Smooth muscle cell (in vitro differentiated cells): ENCODE measurements at regions not wholly inside any gene's neighbourhood (a gene's known extent, or its start where the extent isn't known, plus 50 kb on each side); places are given as distances from the start of the nearest gene placed in this dataset.

ENCODE experiments used
- DNase-seq: peaks from one replicate; lab custom pipeline; 2025; ENCODE audit not compliant: unreplicated experiment; lab: John Stamatoyannopoulos, UW
- H2AFZ ChIP-seq: fragments of 200-600 bp; sonication (generic); 2 replicates; pipeline ENCODE4 v1.6.0; 2016; ENCODE audit warnings: antibody characterized with exemption, low read depth, mild to moderate bottlenecking
- H3F3A ChIP-seq: fragments of 200-600 bp; sonication (generic); 2 replicates; pipeline ENCODE4 v1.6.0; 2017; ENCODE audit warnings: antibody characterized with exemption, low read depth
- H3K27ac ChIP-seq: fragments of 200-600 bp; sonication (generic); 2 replicates; pipeline ENCODE4 v1.5.1; 2016; ENCODE audit warnings: low read depth, mild to moderate bottlenecking
- H3K27me3 ChIP-seq: fragments of 200-600 bp; sonication (generic); 2 replicates; pipeline ENCODE4 v1.6.1; 2016; ENCODE audit warnings: low read depth, mild to moderate bottlenecking
- H3K36me3 ChIP-seq: fragments of 200-600 bp; sonication (generic); 2 replicates; pipeline ENCODE4 v1.5.1; 2016; ENCODE audit warnings: low read depth
- H3K4me1 ChIP-seq: fragments of 200-600 bp; sonication (generic); 2 replicates; pipeline ENCODE4 v1.5.1; 2016; ENCODE audit warnings: low read depth
- H3K4me2 ChIP-seq: fragments of 200-600 bp; sonication (generic); 2 replicates; pipeline ENCODE4 v1.6.0; 2016; ENCODE audit warnings: mild to moderate bottlenecking
- H3K4me3 ChIP-seq: fragments of 200-600 bp; sonication (generic); 2 replicates; pipeline ENCODE4 v1.5.1; 2016; ENCODE audit warnings: mild to moderate bottlenecking
- H3K79me2 ChIP-seq: fragments of 200-600 bp; sonication (generic); 2 replicates; pipeline ENCODE4 v1.6.0; 2016; ENCODE audit warnings: low read depth, mild to moderate bottlenecking
- H3K9ac ChIP-seq: fragments of 200-600 bp; sonication (generic); 2 replicates; pipeline ENCODE4 v1.6.0; 2016; ENCODE audit warnings: low read depth
- H3K9me3 ChIP-seq: fragments of 200-600 bp; sonication (generic); replicated peaks from 2 replicates; pipeline ENCODE4 v1.5.1; 2016; ENCODE audit warnings: low read depth
- H4K20me1 ChIP-seq: fragments of 200-600 bp; sonication (generic); 2 replicates; pipeline ENCODE4 v1.6.0; 2016; ENCODE audit warnings: low read depth
- WGBS: methylation state at CpG from one replicate; pipeline ENCODE4 v1.1.7; 2016; ENCODE audit warnings: low lambda C conversion rate; 5-methylcytosine and 5-hydroxymethylcytosine counted together
- TF ChIP-seq, protein P1 (sequence below): fragments of 200-600 bp; sonication (generic); IDR thresholded peaks from 2 replicates; pipeline ENCODE4 v1.5.1; 2017; ENCODE audit warnings: borderline replicate concordance, mild to moderate bottlenecking, antibody characterized with exemption; ENCODE audit not compliant: insufficient read depth, poor library complexity, severe bottlenecking

GRCh38 chr2:128791120-128791984 is 472.7 kb upstream of the HS6ST1 start:
- H3K27ac ChIP-seq = no peak overlapping the region
- no peaks in the 10 kb centered on the region for H3K9me3 ChIP-seq
- no peaks in the 10 kb centered on the region for H3F3A ChIP-seq
- H3K79me2 ChIP-seq = no peaks in the 10 kb centered on the region
- no peak overlapping the region for H3K9ac ChIP-seq
- H3K4me1 ChIP-seq = peaks cover 9% of the 10 kb centered on the region
- no peak overlapping the region for H3K4me3 ChIP-seq
- peaks cover 7% of the 10 kb centered on the region for H3K27me3 ChIP-seq
- no peaks in the 10 kb centered on the region for H3K36me3 ChIP-seq
- TF ChIP-seq, protein P1, sequence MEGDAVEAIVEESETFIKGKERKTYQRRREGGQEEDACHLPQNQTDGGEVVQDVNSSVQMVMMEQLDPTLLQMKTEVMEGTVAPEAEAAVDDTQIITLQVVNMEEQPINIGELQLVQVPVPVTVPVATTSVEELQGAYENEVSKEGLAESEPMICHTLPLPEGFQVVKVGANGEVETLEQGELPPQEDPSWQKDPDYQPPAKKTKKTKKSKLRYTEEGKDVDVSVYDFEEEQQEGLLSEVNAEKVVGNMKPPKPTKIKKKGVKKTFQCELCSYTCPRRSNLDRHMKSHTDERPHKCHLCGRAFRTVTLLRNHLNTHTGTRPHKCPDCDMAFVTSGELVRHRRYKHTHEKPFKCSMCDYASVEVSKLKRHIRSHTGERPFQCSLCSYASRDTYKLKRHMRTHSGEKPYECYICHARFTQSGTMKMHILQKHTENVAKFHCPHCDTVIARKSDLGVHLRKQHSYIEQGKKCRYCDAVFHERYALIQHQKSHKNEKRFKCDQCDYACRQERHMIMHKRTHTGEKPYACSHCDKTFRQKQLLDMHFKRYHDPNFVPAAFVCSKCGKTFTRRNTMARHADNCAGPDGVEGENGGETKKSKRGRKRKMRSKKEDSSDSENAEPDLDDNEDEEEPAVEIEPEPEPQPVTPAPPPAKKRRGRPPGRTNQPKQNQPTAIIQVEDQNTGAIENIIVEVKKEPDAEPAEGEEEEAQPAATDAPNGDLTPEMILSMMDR = no peak
- 93% methylated on average over 24 of the region's 24 CpGs for whole genome bisulfite sequencing
- H3K4me2 ChIP-seq = no peak overlapping the region
- H2AFZ ChIP-seq = no peak overlapping the region
- DNase-seq = no peak
- H4K20me1 ChIP-seq = no peaks in the 10 kb centered on the region

DNA sequence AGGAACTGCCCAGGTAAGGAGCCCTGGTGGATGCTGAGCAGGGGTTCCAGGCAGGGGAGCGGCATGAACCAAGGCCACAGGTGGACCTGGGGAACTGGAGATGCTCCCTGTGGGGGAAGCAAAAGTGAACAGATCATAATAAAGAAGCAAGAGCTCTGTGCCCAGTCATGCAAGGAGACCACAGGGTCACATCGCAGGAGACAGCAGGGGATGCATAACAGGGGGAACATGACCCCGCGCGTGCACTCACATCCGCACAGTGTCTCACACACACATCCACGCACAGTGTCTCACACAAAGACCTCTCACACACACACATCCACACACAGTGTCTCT is 473.3 kb upstream of the HS6ST1 start:
- H3K79me2 ChIP-seq = no peaks in the 10 kb centered on the region
- no peak overlapping the region for H3K27ac ChIP-seq
- H3F3A ChIP-seq = no peaks in the 10 kb centered on the region
- TF ChIP-seq, protein P1 = no peak
- H3K9me3 ChIP-seq = no peaks in the 10 kb centered on the region
- H2AFZ ChIP-seq = no peak overlapping the region
- no peak for DNase-seq
- H3K9ac ChIP-seq = no peak overlapping the region
- no peak overlapping the region for H3K4me3 ChIP-seq
- no peak overlapping the region for H3K4me2 ChIP-seq
- 50% methylated on average over 2 of the region's 7 CpGs for WGBS
- no peaks in the 10 kb centered on the region for H3K36me3 ChIP-seq
- H4K20me1 ChIP-seq = no peaks in the 10 kb centered on the region
- H3K27me3 ChIP-seq = peaks cover 7% of the 10 kb centered on the region
- H3K4me1 ChIP-seq = peaks cover 3% of the 10 kb centered on the region

DNA sequence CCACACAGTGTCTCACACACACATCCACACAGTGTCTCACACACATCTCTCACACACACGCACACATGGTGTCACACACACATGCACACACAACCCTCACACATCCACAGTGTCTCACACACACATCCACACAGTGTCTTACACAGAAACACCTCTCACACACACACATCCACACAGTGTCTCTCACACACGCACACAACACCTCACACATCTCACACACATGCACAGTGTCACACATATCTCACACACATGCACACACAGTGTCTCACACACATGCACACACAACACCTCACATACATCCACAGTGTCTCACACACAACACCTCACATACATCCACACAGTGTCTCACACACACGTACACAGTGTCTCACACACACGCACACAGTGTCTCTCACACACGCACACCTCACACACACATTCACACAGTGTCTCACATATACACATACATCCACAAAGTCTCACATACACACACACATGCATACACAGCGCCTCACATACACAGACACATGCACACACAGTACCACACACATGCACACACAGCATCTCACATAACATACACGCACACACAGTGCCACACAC is 473.9 kb upstream of the HS6ST1 start:
- TF ChIP-seq, protein P1 = no peak
- Histone ChIP-seq H3K4me2 (no peak overlapping the region), H4K20me1 (no peaks in the 10 kb centered on the region), H2AFZ (no peak overlapping the region), H3K4me1 (no peaks in the 10 kb centered on the region), H3K27ac (no peak overlapping the region), H3K4me3 (no peak overlapping the region), H3F3A (no peaks in the 10 kb centered on the region), H3K9ac (no peak overlapping the region), H3K79me2 (no peaks in the 10 kb centered on the region), H3K9me3 (no peaks in the 10 kb centered on the region), H3K36me3 (no peaks in the 10 kb centered on the region), H3K27me3 (peaks cover 7% of the 10 kb centered on the region)
- DNase-seq = no peak
- WGBS = 88% methylated on average over 7 of the region's 7 CpGs

DNA sequence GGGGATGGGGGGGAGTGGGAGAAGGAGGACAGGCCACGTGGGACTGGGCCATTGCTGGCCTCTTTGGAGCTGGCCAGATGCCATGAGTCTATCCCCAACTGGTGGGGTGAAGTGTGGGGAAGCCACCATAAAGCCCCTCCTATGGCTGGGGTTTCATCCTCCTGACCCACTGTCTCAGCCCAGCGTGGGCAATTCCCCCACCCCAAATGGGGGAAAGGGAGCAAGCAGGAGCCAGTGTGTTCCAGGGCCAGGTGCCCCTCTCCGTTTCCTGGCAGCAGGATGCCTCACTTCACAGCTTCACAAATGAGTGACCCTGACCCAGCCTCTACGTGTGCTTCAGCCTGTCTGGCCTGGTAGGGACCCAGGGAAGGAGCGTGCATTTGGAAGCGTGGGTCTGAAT is 474.7 kb upstream of the HS6ST1 start:
- H3K27me3 ChIP-seq = peaks cover 7% of the 10 kb centered on the region
- no peak for DNase-seq
- no peaks in the 10 kb centered on the region for H3F3A ChIP-seq
- no peaks in the 10 kb centered on the region for H4K20me1 ChIP-seq
- no peak overlapping the region for H3K27ac ChIP-seq
- no peak overlapping the region for H3K9ac ChIP-seq
- H3K4me1 ChIP-seq = no peaks in the 10 kb centered on the region
- WGBS = 88% methylated on average over 6 of the region's 6 CpGs
- no peak overlapping the region for H3K4me3 ChIP-seq
- TF ChIP-seq, protein P1 = no peak
- H2AFZ ChIP-seq = no peak overlapping the region
- H3K79me2 ChIP-seq = no peaks in the 10 kb centered on the region
- H3K9me3 ChIP-seq = no peaks in the 10 kb centered on the region
- H3K4me2 ChIP-seq = no peak overlapping the region
- no peaks in the 10 kb centered on the region for H3K36me3 ChIP-seq
